GM12878 (cell line): ENCODE measurements at regions not wholly inside any gene's neighbourhood (a gene's known extent, or its start where the extent isn't known, plus 50 kb on each side); places are given as distances from the start of the nearest gene placed in this dataset.

Experiments
- ATAC-seq: fragments of 200-7000 bp; cut with Tn5 transposase; 3 replicates; pipeline ENCODE4 v1.9.1; 2020; ENCODE audit warnings: mild to moderate bottlenecking, moderate library complexity
- BruUV-seq: library from RNA; stranded (reverse); fragments of 400-500 nt; replicated peaks from 2 replicates; lab custom pipeline; 2021; lab: Mats Ljungman, UMichigan
- CTCF ChIA-PET: fragments of 300-600 bp; sonication (Branson Sonifier 250); formaldehyde crosslinking; extraction: SDS; loops from one replicate; lab custom pipeline; 2021; ENCODE audit warnings: inconsistent platforms; lab: Yijun Ruan, JAX
- POLR2A ChIA-PET: fragments of 350-600 bp; formaldehyde crosslinking; extraction: SDS; loops from one replicate; lab custom pipeline; 2021; ENCODE audit warnings: inconsistent platforms; lab: Charles Lee
- RAD21 ChIA-PET: fragments of 300-600 bp; sonication (Branson Sonifier 250); formaldehyde crosslinking; loops from one replicate; lab custom pipeline; 2023; ENCODE audit warnings: antibody characterized with exemption; ENCODE audit not compliant: unreplicated experiment; lab: Charles Lee
- SMC1A ChIA-PET: fragments of 300-600 bp; sonication (Branson Sonifier 250); formaldehyde crosslinking; loops from one replicate; lab custom pipeline; 2023; ENCODE audit not compliant: unreplicated experiment, uncharacterized antibody; lab: Charles Lee
- DNase-seq: peaks from one replicate; pipeline ENCODE4 v3.0.0-alpha.2; 2011; ENCODE audit warnings: low read depth, low spot score
- FAIRE-seq: peaks from 3 replicates; lab custom pipeline; 2011; peaks lifted over from hg19 to GRCh38; lab: Jason Lieb, UNC
- H2AFZ ChIP-seq: 2 replicates; pipeline ENCODE4 v1.6.0; 2011; ENCODE audit warnings: low read depth, low read length, control low read depth; ENCODE audit not compliant: control insufficient read depth
- H3K27ac ChIP-seq: 2 replicates; pipeline ENCODE4 v1.5.1; 2011; ENCODE audit warnings: control low read depth; ENCODE audit not compliant: control insufficient read depth, insufficient read depth
- H3K27me3 ChIP-seq, 2 experiments: replicated peaks in 1 of 2; 2 replicates each; pipeline versions ENCODE4 v1.6.0 to v1.6.1; 2011; ENCODE audit warnings: low read length in 1 of 2; ENCODE audit not compliant: control insufficient read depth in 2 of 2, insufficient read depth in 2 of 2
- H3K36me3 ChIP-seq, 2 experiments: 2 replicates each; pipeline ENCODE4 v1.5.1; 2011; ENCODE audit warnings: low read length in 1 of 2; ENCODE audit not compliant: control insufficient read depth in 2 of 2, insufficient read depth in 2 of 2
- H3K4me1 ChIP-seq: 2 replicates; pipeline ENCODE4 v1.6.1; 2011; ENCODE audit warnings: mild to moderate bottlenecking, low read length, moderate library complexity, mixed read lengths; ENCODE audit not compliant: control insufficient read depth, insufficient read depth
- H3K4me2 ChIP-seq: 2 replicates; pipeline ENCODE4 v1.6.0; 2011; ENCODE audit warnings: control low read depth; ENCODE audit not compliant: control insufficient read depth, insufficient read depth
- H3K4me3 ChIP-seq: fragments of 200-600 bp; sonication (generic); 2 replicates; pipeline ENCODE4 v1.5.1; 2016
- H3K79me2 ChIP-seq: 2 replicates; pipeline ENCODE4 v1.6.0; 2011; ENCODE audit warnings: low read length; ENCODE audit not compliant: control insufficient read depth, insufficient read depth
- H3K9ac ChIP-seq: 2 replicates; pipeline ENCODE4 v1.8.0; 2011; ENCODE audit warnings: low read length, control low read depth, mixed read lengths; ENCODE audit not compliant: control insufficient read depth, insufficient read depth
- H3K9me3 ChIP-seq: replicated peaks from 3 replicates; pipeline ENCODE4 v1.5.1; 2011; ENCODE audit warnings: mild to moderate bottlenecking, low read length; ENCODE audit not compliant: control insufficient read depth, insufficient read depth
- H4K20me1 ChIP-seq: 2 replicates; pipeline ENCODE4 v1.6.0; 2011; ENCODE audit not compliant: control insufficient read depth, insufficient read depth
- ASH2L ChIP-seq: fragments of 300-600, 200-600 bp; sonication (generic); IDR thresholded peaks from 2 replicates; pipeline ENCODE4 v1.6.1; 2017; ENCODE audit warnings: low read depth, mild to moderate bottlenecking, borderline replicate concordance
- CREM ChIP-seq: IDR thresholded peaks from 2 replicates; pipeline ENCODE4 v1.6.1; 2014; ENCODE audit warnings: antibody characterized with exemption, low read depth
- GABPA ChIP-seq: IDR thresholded peaks from 2 replicates; pipeline ENCODE4 v1.6.1; 2014; ENCODE audit warnings: antibody characterized with exemption, low read depth, mild to moderate bottlenecking, inconsistent platforms
- STAT3 ChIP-seq: IDR thresholded peaks from 2 replicates; pipeline ENCODE4 v1.6.1; 2011; ENCODE audit warnings: low read depth, low read length, improper control_type of control experiment
- TCF3 ChIP-seq: IDR thresholded peaks from 2 replicates; pipeline ENCODE4 v1.6.1; 2012; ENCODE audit warnings: low read depth, mild to moderate bottlenecking, low read length, borderline replicate concordance; ENCODE audit not compliant: insufficient read depth
- ZNF274 ChIP-seq: IDR thresholded peaks from one replicate; pipeline ENCODE4 v1.8.0; 2011; ENCODE audit not compliant: insufficient read length, insufficient read depth
- WGBS: methylation state at CpG from one replicate; pipeline ENCODE4 v1.1.6; 2016; ENCODE audit warnings: low lambda C conversion rate; ENCODE audit not compliant: insufficient replicate concordance, insufficient coverage; ENCODE audit errors: missing lambda C conversion rate; 5-methylcytosine and 5-hydroxymethylcytosine counted together
- in situ Hi-C: fragments of 300-500 bp; cut with MboI; formaldehyde crosslinking; loops from 9 replicates; pipeline ENCODE4 v1.14.3; 2018; ENCODE audit warnings: mixed read lengths
- intact Hi-C: fragments of 100-400 bp; cut with micrococcal nuclease; formaldehyde crosslinking; loops from one replicate; pipeline ENCODE4 v1.14.2; 2022; ENCODE audit not compliant: unreplicated experiment
- TF ChIP-seq, protein P1 (sequence below): fragments of 450-650 bp; formaldehyde crosslinking; IDR thresholded peaks from 2 replicates; pipeline ENCODE4 v1.4.0; 2020; ENCODE audit warnings: mild to moderate bottlenecking, moderate library complexity
- TF ChIP-seq, protein P2 (sequence below): fragments of 150-350 bp; IDR thresholded peaks from 2 replicates; pipeline ENCODE4 v1.6.1; 2014; ENCODE audit warnings: mild to moderate bottlenecking, low read depth, low read length

DNA sequence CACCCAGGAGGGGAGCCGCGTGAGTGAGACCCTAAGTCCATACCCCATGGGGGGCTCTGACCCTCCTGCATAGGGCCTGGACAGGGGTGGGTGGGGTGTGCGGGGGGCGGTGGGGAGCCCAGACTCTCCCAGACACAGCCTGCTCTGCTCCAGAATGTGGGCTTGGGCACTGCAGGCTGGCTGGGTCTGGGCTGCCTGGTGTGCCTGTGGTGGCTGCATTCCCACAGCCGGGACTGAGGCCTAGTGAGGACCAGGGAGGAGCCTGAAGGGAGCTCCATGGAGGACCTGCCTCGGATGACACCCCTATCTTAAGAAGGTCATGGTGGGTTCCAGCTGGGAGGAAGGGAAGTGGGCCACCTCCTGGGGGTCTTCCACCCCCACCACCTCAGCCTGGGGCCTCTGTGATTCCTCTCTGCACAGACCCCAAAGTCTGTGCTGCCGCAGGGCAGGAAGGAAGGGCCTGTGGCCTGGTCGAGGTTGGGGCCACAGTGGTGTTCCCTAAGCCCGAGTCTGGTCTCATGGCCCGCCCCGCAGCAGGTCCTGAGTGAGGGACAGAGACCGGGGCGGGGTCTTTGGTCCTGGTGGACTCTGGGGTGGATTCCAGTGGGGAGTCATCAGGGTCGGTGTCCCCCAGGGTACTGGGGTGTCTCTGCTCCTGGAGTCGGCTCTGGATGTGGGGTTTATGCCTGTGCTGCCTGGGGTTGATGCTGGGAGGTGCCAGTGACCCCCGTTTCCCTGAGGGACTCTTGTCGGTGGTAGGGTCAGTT lies 392.3 kb downstream of the TMEM121 start:
- peaks cover 7% of the 10 kb centered on the region for H3K79me2 ChIP-seq
- FAIRE-seq (no peak), DNase-seq (no peak), ATAC-seq (no peak)
- TF ChIP-seq, protein P1, sequence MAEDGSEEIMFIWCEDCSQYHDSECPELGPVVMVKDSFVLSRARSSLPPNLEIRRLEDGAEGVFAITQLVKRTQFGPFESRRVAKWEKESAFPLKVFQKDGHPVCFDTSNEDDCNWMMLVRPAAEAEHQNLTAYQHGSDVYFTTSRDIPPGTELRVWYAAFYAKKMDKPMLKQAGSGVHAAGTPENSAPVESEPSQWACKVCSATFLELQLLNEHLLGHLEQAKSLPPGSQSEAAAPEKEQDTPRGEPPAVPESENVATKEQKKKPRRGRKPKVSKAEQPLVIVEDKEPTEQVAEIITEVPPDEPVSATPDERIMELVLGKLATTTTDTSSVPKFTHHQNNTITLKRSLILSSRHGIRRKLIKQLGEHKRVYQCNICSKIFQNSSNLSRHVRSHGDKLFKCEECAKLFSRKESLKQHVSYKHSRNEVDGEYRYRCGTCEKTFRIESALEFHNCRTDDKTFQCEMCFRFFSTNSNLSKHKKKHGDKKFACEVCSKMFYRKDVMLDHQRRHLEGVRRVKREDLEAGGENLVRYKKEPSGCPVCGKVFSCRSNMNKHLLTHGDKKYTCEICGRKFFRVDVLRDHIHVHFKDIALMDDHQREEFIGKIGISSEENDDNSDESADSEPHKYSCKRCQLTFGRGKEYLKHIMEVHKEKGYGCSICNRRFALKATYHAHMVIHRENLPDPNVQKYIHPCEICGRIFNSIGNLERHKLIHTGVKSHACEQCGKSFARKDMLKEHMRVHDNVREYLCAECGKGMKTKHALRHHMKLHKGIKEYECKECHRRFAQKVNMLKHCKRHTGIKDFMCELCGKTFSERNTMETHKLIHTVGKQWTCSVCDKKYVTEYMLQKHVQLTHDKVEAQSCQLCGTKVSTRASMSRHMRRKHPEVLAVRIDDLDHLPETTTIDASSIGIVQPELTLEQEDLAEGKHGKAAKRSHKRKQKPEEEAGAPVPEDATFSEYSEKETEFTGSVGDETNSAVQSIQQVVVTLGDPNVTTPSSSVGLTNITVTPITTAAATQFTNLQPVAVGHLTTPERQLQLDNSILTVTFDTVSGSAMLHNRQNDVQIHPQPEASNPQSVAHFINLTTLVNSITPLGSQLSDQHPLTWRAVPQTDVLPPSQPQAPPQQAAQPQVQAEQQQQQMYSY (CRISPR knock-in tag): no peak
- TF ChIP-seq, protein P2, sequence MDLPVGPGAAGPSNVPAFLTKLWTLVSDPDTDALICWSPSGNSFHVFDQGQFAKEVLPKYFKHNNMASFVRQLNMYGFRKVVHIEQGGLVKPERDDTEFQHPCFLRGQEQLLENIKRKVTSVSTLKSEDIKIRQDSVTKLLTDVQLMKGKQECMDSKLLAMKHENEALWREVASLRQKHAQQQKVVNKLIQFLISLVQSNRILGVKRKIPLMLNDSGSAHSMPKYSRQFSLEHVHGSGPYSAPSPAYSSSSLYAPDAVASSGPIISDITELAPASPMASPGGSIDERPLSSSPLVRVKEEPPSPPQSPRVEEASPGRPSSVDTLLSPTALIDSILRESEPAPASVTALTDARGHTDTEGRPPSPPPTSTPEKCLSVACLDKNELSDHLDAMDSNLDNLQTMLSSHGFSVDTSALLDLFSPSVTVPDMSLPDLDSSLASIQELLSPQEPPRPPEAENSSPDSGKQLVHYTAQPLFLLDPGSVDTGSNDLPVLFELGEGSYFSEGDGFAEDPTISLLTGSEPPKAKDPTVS: no peak
- TF ChIP-seq STAT3 (no peak), ZNF274 (no peak), TCF3 (no peak), ASH2L (no peak), GABPA (no peak), CREM (no peak)
- H3K4me1 ChIP-seq: no peaks in the 10 kb centered on the region
- intact Hi-C loops: no loop called here
- WGBS: no CpG with 5 or more reads among the region's 17 CpGs
- BruUV-seq: no TSS peak
- no peak overlapping the region for H3K4me3 ChIP-seq
- in situ Hi-C loops: no loop called here
- no peak overlapping the region for H3K4me2 ChIP-seq
- SMC1A ChIA-PET: no interaction called here
- H3K36me3 ChIP-seq: no peaks in the 10 kb centered on the region
- H3K27me3 ChIP-seq: no peaks in the 10 kb centered on the region
- H3K9me3 ChIP-seq: no peaks in the 10 kb centered on the region
- no peak overlapping the region for H3K27ac ChIP-seq
- CTCF ChIA-PET: no interaction called here
- POLR2A ChIA-PET: no interaction called here
- H2AFZ ChIP-seq: no peak overlapping the region
- no peaks in the 10 kb centered on the region for H4K20me1 ChIP-seq
- no peak overlapping the region for H3K9ac ChIP-seq
- RAD21 ChIA-PET: no interaction called here
